Suprapubic skin (tissue), 4 donors: ENCODE measurements at regions not wholly inside any gene's neighbourhood (a gene's known extent, or its start where the extent isn't known, plus 50 kb on each side); places are given as distances from the start of the nearest gene placed in this dataset.

Experiments used
- DNase-seq, 2 donors: peaks; one replicate each; pipeline ENCODE4 v3.0.0-alpha.2; 2019; ENCODE audit warnings: low spot score in 2 of 2
- H3K27ac ChIP-seq: fragments of 200-600 bp; sonication (generic); one replicate; pipeline ENCODE4 v1.5.1; 2019
- H3K27me3 ChIP-seq: fragments of 200-600 bp; sonication (generic); one replicate; pipeline ENCODE4 v1.5.1; 2019
- H3K36me3 ChIP-seq: fragments of 200-600 bp; sonication (generic); one replicate; pipeline ENCODE4 v1.5.1; 2019
- H3K4me1 ChIP-seq: fragments of 200-600 bp; sonication (generic); one replicate; pipeline ENCODE4 v1.5.1; 2019
- H3K4me3 ChIP-seq: fragments of 200-600 bp; sonication (generic); one replicate; pipeline ENCODE4 v1.5.1; 2019; ENCODE audit warnings: mild to moderate bottlenecking
- H3K9me3 ChIP-seq: fragments of 200-600 bp; sonication (generic); one replicate; pipeline ENCODE4 v1.5.1; 2019
- EP300 ChIP-seq: sonication (generic); formaldehyde crosslinking; IDR thresholded peaks from one replicate; pipeline ENCODE4 v1.6.1; 2017; ENCODE audit warnings: antibody characterized with exemption
- POLR2A ChIP-seq, 2 donors: fragments of 450-650 bp; IDR thresholded peaks; one replicate each; pipeline ENCODE4 v1.6.1; 2017; ENCODE audit warnings: antibody characterized with exemption in 2 of 2, mild to moderate bottlenecking in 2 of 2, moderate library complexity in 2 of 2
- POLR2AphosphoS5 ChIP-seq, 3 donors: sonication (generic); formaldehyde crosslinking; IDR thresholded peaks; one replicate each; pipeline ENCODE4 v1.6.1; 2017; ENCODE audit warnings: antibody characterized with exemption in 3 of 3
- WGBS: methylation state at CpG from one replicate; pipeline ENCODE4 v1.1.5; 2018; 5-methylcytosine and 5-hydroxymethylcytosine counted together
- TF ChIP-seq, protein P1 (sequence below), 2 donors: fragments of 200-600 bp in 1 of 2; fragments of 450-650 bp in 1 of 2; sonication (generic) in 1 of 2; IDR thresholded peaks; one replicate each; pipeline ENCODE4 v1.5.1; 2016 to 2019; ENCODE audit warnings: antibody characterized with exemption in 2 of 2, mild to moderate bottlenecking in 1 of 2, moderate library complexity in 1 of 2

DNA sequence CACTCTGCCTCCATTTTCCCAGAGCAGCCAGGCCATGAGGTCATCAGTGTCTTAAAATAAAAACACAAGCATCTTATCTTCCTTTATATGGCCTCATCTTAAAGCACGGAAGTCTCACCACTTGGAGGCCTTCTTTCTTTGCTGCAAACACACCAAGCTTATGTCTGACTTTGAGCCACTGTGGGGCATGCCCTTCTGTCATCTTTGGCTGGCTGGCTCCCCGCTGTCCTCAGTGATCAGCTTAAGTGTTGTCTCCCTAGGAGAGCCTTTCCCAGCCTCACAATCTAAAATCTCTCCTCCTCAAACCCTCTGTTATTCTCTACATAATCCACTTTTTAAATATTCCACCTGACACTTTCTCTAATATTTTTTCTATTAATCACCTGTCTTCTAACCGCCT, 191.6 kb upstream of the TTC29 start:
- Histone ChIP-seq H3K27ac (no peak overlapping the region), H3K27me3 (no peaks in the 10 kb centered on the region), H3K4me1 (no peaks in the 10 kb centered on the region), H3K4me3 (no peak overlapping the region), H3K9me3 (no peaks in the 10 kb centered on the region), H3K36me3 (no peaks in the 10 kb centered on the region)
- DNase-seq, result no peak
- TF ChIP-seq POLR2A (IDR thresholded peaks at IDR 0.05) (no peak), EP300 (no peak), POLR2AphosphoS5 (IDR thresholded peaks at IDR 0.05) (no peak)
- TF ChIP-seq, protein P1, sequence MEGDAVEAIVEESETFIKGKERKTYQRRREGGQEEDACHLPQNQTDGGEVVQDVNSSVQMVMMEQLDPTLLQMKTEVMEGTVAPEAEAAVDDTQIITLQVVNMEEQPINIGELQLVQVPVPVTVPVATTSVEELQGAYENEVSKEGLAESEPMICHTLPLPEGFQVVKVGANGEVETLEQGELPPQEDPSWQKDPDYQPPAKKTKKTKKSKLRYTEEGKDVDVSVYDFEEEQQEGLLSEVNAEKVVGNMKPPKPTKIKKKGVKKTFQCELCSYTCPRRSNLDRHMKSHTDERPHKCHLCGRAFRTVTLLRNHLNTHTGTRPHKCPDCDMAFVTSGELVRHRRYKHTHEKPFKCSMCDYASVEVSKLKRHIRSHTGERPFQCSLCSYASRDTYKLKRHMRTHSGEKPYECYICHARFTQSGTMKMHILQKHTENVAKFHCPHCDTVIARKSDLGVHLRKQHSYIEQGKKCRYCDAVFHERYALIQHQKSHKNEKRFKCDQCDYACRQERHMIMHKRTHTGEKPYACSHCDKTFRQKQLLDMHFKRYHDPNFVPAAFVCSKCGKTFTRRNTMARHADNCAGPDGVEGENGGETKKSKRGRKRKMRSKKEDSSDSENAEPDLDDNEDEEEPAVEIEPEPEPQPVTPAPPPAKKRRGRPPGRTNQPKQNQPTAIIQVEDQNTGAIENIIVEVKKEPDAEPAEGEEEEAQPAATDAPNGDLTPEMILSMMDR (IDR thresholded peaks at IDR 0.05), result no peak
- WGBS, result 89% methylated on average over 3 of the region's 3 CpGs

- Histone ChIP-seq H3K9me3 (no peaks in the 10 kb centered on the region), H3K4me1 (no peaks in the 10 kb centered on the region), H3K4me3 (no peak overlapping the region), H3K27me3 (no peaks in the 10 kb centered on the region), H3K36me3 (no peaks in the 10 kb centered on the region), H3K27ac (no peak overlapping the region)
- TF ChIP-seq POLR2AphosphoS5 (IDR thresholded peaks at IDR 0.05) (no peak), POLR2A (IDR thresholded peaks at IDR 0.05) (no peak), EP300 (no peak)
- TF ChIP-seq, protein P1 (IDR thresholded peaks at IDR 0.05), result no peak
- DNase-seq, result no peak
- 60% methylated on average over 2 of the region's 2 CpGs for WGBS
Observed at GRCh38 chr4:147138171-147138570, 192.5 kb upstream of the TTC29 start.

DNA sequence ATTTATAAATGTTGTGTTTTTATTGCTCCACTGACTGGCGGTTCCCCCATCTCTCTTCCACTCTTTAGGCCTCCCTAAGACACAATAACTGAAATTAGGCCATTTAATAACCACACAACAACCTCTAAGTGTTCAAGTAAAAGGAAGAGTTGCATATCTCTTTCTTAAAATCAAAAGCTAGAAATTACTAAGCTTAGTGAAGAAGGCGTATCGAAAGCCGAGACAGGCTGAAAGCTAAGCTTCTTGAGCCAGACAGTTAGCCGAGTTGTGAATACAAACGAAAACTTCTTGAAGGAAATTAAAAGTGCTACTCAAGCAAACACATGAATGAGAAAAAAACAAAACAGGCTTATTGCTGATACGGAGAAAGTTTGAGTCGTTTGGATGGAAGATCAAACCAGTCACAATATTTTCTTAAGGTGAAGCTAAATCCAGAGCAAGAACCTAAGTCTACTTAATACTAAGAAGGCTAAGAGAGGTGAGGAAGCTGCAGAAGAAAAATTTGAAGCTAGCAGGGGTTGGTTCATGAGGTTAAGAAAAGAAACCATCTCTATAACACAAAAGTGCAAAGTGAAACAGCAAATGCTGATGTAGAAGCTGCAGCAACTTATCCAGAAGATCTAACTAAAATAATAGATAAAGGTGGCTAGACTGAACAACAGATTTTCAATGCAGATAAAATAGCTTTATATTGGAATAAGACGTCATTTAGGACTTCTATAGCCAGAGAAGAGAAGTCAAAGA, 194.0 kb upstream of the TTC29 start:
- Histone ChIP-seq H3K27ac (no peak overlapping the region), H3K4me3 (no peak overlapping the region), H3K36me3 (no peaks in the 10 kb centered on the region), H3K27me3 (no peaks in the 10 kb centered on the region), H3K9me3 (no peaks in the 10 kb centered on the region), H3K4me1 (no peaks in the 10 kb centered on the region)
- no peak for TF ChIP-seq POLR2AphosphoS5 (IDR thresholded peaks at IDR 0.05)
- TF ChIP-seq POLR2A (IDR thresholded peaks at IDR 0.05), result no peak
- TF ChIP-seq EP300, result no peak
- TF ChIP-seq, protein P1 (IDR thresholded peaks at IDR 0.05), result no peak
- DNase-seq, result no peak
- 93% methylated on average over 9 of the region's 9 CpGs for WGBS

DNA sequence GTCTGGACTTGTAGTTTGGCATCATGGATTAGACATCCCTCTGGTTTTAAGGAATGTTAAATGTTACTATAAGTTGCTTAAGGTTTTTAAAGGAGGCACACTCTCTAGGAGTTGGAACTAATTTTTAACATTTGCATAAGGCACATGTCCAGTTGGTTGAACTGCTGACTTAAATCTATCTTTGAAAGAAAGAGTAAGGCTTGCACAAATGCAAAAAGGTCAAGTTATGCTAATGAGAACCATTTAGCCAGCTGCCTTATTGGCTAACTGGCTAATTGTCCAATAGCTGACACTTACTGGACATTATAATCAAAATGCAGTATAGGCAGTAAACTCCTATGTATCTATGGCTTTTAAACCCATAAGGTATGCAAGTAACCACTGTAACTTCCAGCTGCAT, 206.1 kb upstream of the TTC29 start:
- H3K9me3 ChIP-seq, result no peaks in the 10 kb centered on the region
- TF ChIP-seq POLR2A (IDR thresholded peaks at IDR 0.05) (no peak), POLR2AphosphoS5 (IDR thresholded peaks at IDR 0.05) (no peak), EP300 (no peak)
- TF ChIP-seq, protein P1 (IDR thresholded peaks at IDR 0.05), result no peak
- H3K4me3 ChIP-seq, result no peak overlapping the region
- no peaks in the 10 kb centered on the region for H3K36me3 ChIP-seq
- H3K27ac ChIP-seq, result no peak overlapping the region
- no peaks in the 10 kb centered on the region for H3K4me1 ChIP-seq
- no peaks in the 10 kb centered on the region for H3K27me3 ChIP-seq
- DNase-seq, result no peak

GRCh38 chr4:147157860-147158701, 212.4 kb upstream of the TTC29 start:
- no peaks in the 10 kb centered on the region for H3K9me3 ChIP-seq
- H3K27ac ChIP-seq, result peak overlapping the region; percentile 45
- H3K4me1 ChIP-seq, result peaks cover 10% of the 10 kb centered on the region
- TF ChIP-seq, protein P1 (IDR thresholded peaks at IDR 0.05), result no peak
- TF ChIP-seq POLR2AphosphoS5 (IDR thresholded peaks at IDR 0.05), result no peak
- no peak for TF ChIP-seq EP300
- no peak for TF ChIP-seq POLR2A (IDR thresholded peaks at IDR 0.05)
- peak overlapping the region; percentile 50 for H3K4me3 ChIP-seq
- peak in 1 of 2 donors; percentile 79 for DNase-seq
- peaks cover 4% of the 10 kb centered on the region for H3K27me3 ChIP-seq
- no peaks in the 10 kb centered on the region for H3K36me3 ChIP-seq
- 20% methylated on average over 16 of the region's 29 CpGs for WGBS
